Fibroblast of pulmonary artery (primary cell): ENCODE measurements at regions not wholly inside any gene's neighbourhood (a gene's known extent, or its start where the extent isn't known, plus 50 kb on each side); places are given as distances from the start of the nearest gene placed in this dataset.
"Not testable (repeated sequence)": the region's sequence is repeated elsewhere in the genome, so short reads cannot be mapped to it uniquely, and the experiment has no call there.

Experiments
- DNase-seq: peaks from one replicate; pipeline ENCODE4 v3.0.0-alpha.2; 2010; ENCODE audit warnings: low read depth
- H3K4me3 ChIP-seq: replicated peaks from 2 replicates; pipeline ENCODE4 v1.5.1; 2011; ENCODE audit warnings: low read depth, mild to moderate bottlenecking, control low read depth, low read length, moderate library complexity
- CTCF ChIP-seq: IDR thresholded peaks from 2 replicates; pipeline ENCODE4 v1.5.1; 2011; ENCODE audit warnings: mild to moderate bottlenecking, control low read depth, low read length, inconsistent platforms; ENCODE audit errors: missing control alignments

- no peak overlapping the region for H3K4me3 ChIP-seq
- TF ChIP-seq CTCF, result no peak
- DNase-seq, result no peak
These were observed 603.5 kb upstream of the NR3C2 start for GRCh38 chr4:149045731-149046130.

GRCh38 chr4:149039786-149040185 lies 597.6 kb upstream of the NR3C2 start:
- not testable (repeated sequence) for H3K4me3 ChIP-seq, DNase-seq

- TF ChIP-seq CTCF, result peak; percentile 33
- DNase-seq, result peak; percentile 10
- no peak overlapping the region for H3K4me3 ChIP-seq
These were observed 589.2 kb upstream of the NR3C2 start for GRCh38 chr4:149031399-149031798.

- H3K4me3 ChIP-seq, result no peak overlapping the region
- no peak for TF ChIP-seq CTCF
- no peak for DNase-seq
These were observed 586.9 kb upstream of the NR3C2 start for GRCh38 chr4:149029056-149029651.

- no peak overlapping the region for H3K4me3 ChIP-seq
- no peak for DNase-seq
- TF ChIP-seq CTCF, result no peak
These were observed 584.5 kb upstream of the NR3C2 start for GRCh38 chr4:149026696-149027095.

- H3K4me3 ChIP-seq, result no peak overlapping the region
- DNase-seq, result no peak
- no peak for TF ChIP-seq CTCF
These were observed 575.0 kb upstream of the NR3C2 start for GRCh38 chr4:149017002-149017734.

GRCh38 chr4:149009223-149009622 lies 567.0 kb upstream of the NR3C2 start:
- DNase-seq, result no peak
- no peak for TF ChIP-seq CTCF
- no peak overlapping the region for H3K4me3 ChIP-seq
